ENCODE measurements at regions not wholly inside any gene's neighbourhood (a gene's known extent, or its start where the extent isn't known, plus 50 kb on each side); places are given as distances from the start of the nearest gene placed in this dataset.

GRCh38 chr2:15835991-15836688, 104.2 kb upstream of the MYCN start:
- TF ChIP-seq, protein P1, sequence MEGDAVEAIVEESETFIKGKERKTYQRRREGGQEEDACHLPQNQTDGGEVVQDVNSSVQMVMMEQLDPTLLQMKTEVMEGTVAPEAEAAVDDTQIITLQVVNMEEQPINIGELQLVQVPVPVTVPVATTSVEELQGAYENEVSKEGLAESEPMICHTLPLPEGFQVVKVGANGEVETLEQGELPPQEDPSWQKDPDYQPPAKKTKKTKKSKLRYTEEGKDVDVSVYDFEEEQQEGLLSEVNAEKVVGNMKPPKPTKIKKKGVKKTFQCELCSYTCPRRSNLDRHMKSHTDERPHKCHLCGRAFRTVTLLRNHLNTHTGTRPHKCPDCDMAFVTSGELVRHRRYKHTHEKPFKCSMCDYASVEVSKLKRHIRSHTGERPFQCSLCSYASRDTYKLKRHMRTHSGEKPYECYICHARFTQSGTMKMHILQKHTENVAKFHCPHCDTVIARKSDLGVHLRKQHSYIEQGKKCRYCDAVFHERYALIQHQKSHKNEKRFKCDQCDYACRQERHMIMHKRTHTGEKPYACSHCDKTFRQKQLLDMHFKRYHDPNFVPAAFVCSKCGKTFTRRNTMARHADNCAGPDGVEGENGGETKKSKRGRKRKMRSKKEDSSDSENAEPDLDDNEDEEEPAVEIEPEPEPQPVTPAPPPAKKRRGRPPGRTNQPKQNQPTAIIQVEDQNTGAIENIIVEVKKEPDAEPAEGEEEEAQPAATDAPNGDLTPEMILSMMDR (IDR thresholded peaks at IDR 0.05 in 4 of 5, conservative IDR thresholded peaks at IDR 0.05 in 1 of 5), result no peak
- no peak for TF ChIP-seq POLR2A (IDR thresholded peaks at IDR 0.05)
